HCT116 (cell line): ENCODE measurements at regions not wholly inside any gene's neighbourhood (a gene's known extent, or its start where the extent isn't known, plus 50 kb on each side); places are given as distances from the start of the nearest gene placed in this dataset.

Source experiments
- ATAC-seq: fragments of 200-7000 bp; cut with Tn5 transposase; 2 replicates; pipeline ENCODE4 v1.9.1; 2020; ENCODE audit warnings: mild to moderate bottlenecking, moderate library complexity
- BruUV-seq: library from RNA; stranded (reverse); fragments of 400-500 nt; replicated peaks from 2 replicates; lab custom pipeline; 2021; lab: Mats Ljungman, UMichigan
- CTCF ChIA-PET: fragments of 300-600 bp; sonication (Branson Sonifier 250); formaldehyde crosslinking; loops from one replicate; lab custom pipeline; 2021; ENCODE audit warnings: antibody characterized with exemption; lab: Charles Lee
- POLR2A ChIA-PET: fragments of 300-600, 350-600 bp; sonication (Branson Sonifier 250); formaldehyde crosslinking; loops from one replicate; lab custom pipeline; 2021; ENCODE audit warnings: antibody characterized with exemption; lab: Charles Lee
- RAD21 ChIA-PET, 2 experiments: fragments of 300-600 bp; sonication (Branson Sonifier 250); formaldehyde crosslinking; loops; one replicate each; lab custom pipeline; 2023; ENCODE audit warnings: low total read pairs in 2 of 2; ENCODE audit not compliant: uncharacterized antibody in 2 of 2, unreplicated experiment in 2 of 2, low non-redundant PET in 1 of 2; lab: Charles Lee
- DNase-seq: peaks from one replicate; pipeline ENCODE4 v3.0.0-alpha.2; 2010; ENCODE audit warnings: low read depth, low spot score
- H2AFZ ChIP-seq: fragments of 200-600 bp; shearing (Covaris generic), sonication (generic); 2 replicates; pipeline ENCODE4 v1.6.1; 2017; ENCODE audit warnings: low read depth, mixed run types, mixed read lengths, antibody characterized with exemption, low read length; ENCODE audit not compliant: poor library complexity, severe bottlenecking
- H3K27ac ChIP-seq: 2 replicates; pipeline ENCODE4 v1.5.1; 2012; ENCODE audit warnings: low read depth, low read length
- H3K27me3 ChIP-seq: fragments of 200-600 bp; sonication (generic); 2 replicates; pipeline ENCODE4 v1.6.1; 2016; ENCODE audit warnings: mixed run types, low read length, mixed read lengths; ENCODE audit not compliant: insufficient read depth
- H3K36me3 ChIP-seq, 2 experiments: fragments of 200-500 bp in 1 of 2; fragments of 200-600 bp in 1 of 2; sonication (Bioruptor generic) in 1 of 2; sonication (generic) in 1 of 2; 2 replicates each; pipeline versions ENCODE4 v1.5.1 to v1.6.1; 2014 to 2016; ENCODE audit warnings: low read length in 2 of 2, inconsistent platforms in 1 of 2, mixed read lengths in 1 of 2, mixed run types in 1 of 2; ENCODE audit not compliant: insufficient read depth in 2 of 2, control insufficient read depth in 1 of 2
- H3K4me1 ChIP-seq, 2 experiments: fragments of 200-600 bp in 1 of 2; sonication (generic) in 1 of 2; 2 replicates each; pipeline versions ENCODE4 v1.5.1 to v1.6.1; 2012 to 2017; ENCODE audit warnings: low read length in 2 of 2, inconsistent platforms in 1 of 2, mild to moderate bottlenecking in 1 of 2, mixed read lengths in 1 of 2, mixed run types in 1 of 2, moderate library complexity in 1 of 2; ENCODE audit not compliant: insufficient read depth in 2 of 2, control insufficient read depth in 1 of 2
- H3K4me2 ChIP-seq: fragments of 200-600 bp; sonication (generic); 2 replicates; pipeline ENCODE4 v1.6.1; 2017; ENCODE audit warnings: mixed run types, low read length, mixed read lengths
- H3K4me3 ChIP-seq, 2 experiments: fragments of 200-600 bp in 1 of 2; sonication (generic) in 1 of 2; replicated peaks in 1 of 2; 2 replicates each; pipeline ENCODE4 v1.5.1; 2011 to 2016; ENCODE audit warnings: low read length in 2 of 2, control low read depth in 1 of 2, low read depth in 1 of 2, mild to moderate bottlenecking in 1 of 2, mixed read lengths in 1 of 2, mixed run types in 1 of 2
- H3K79me2 ChIP-seq: fragments of 200-600 bp; sonication (generic); 2 replicates; pipeline ENCODE4 v1.6.1; 2017; ENCODE audit warnings: mild to moderate bottlenecking, mixed run types, low read length, moderate library complexity, mixed read lengths; ENCODE audit not compliant: insufficient read depth
- H3K9ac ChIP-seq: fragments of 200-600 bp; sonication (generic); 2 replicates; pipeline ENCODE4 v1.6.1; 2016; ENCODE audit warnings: low read length, mixed read lengths
- H3K9me2 ChIP-seq: fragments of 200-600 bp; sonication (generic), shearing (Covaris generic); 2 replicates; pipeline ENCODE4 v1.6.1; 2017; ENCODE audit warnings: mixed run types, mild to moderate bottlenecking, moderate library complexity; ENCODE audit not compliant: insufficient read depth
- H3K9me3 ChIP-seq, 2 experiments: fragments of 200-500 bp in 1 of 2; fragments of 200-600 bp in 1 of 2; sonication (Bioruptor generic) in 1 of 2; sonication (generic) in 1 of 2; 2 replicates each; pipeline ENCODE4 v1.6.1; 2014 to 2017; ENCODE audit warnings: low read length in 2 of 2, mixed read lengths in 2 of 2, inconsistent platforms in 1 of 2, low read depth in 1 of 2, mild to moderate bottlenecking in 1 of 2, mixed run types in 1 of 2, moderate library complexity in 1 of 2; ENCODE audit not compliant: control insufficient read depth in 1 of 2, insufficient read depth in 1 of 2
- H4K20me1 ChIP-seq: fragments of 200-600 bp; sonication (generic), shearing (Covaris generic); 2 replicates; pipeline ENCODE4 v1.6.1; 2017; ENCODE audit warnings: mixed run types, mild to moderate bottlenecking, moderate library complexity; ENCODE audit not compliant: insufficient read depth
- CBX3 ChIP-seq: IDR thresholded peaks from 2 replicates; pipeline ENCODE4 v1.6.1; 2012; ENCODE audit warnings: low read depth
- EGR1 ChIP-seq: IDR thresholded peaks from 2 replicates; pipeline ENCODE4 v1.6.1; 2012; ENCODE audit warnings: low read depth
- ELF1 ChIP-seq: IDR thresholded peaks from 2 replicates; pipeline ENCODE4 v1.6.1; 2012; ENCODE audit warnings: low read depth, borderline replicate concordance
- EZH2 ChIP-seq: fragments of 200-600 bp; sonication (generic); IDR thresholded peaks from 2 replicates; pipeline ENCODE4 v1.6.1; 2017; ENCODE audit warnings: antibody characterized with exemption, mixed run types
- MAX ChIP-seq: IDR thresholded peaks from 2 replicates; pipeline ENCODE4 v1.6.1; 2012
- POLR2A ChIP-seq: IDR thresholded peaks from 2 replicates; pipeline ENCODE4 v1.7.0; 2011; ENCODE audit warnings: borderline replicate concordance; ENCODE audit not compliant: insufficient read depth, insufficient read length; ENCODE audit errors: extremely low read depth
- POLR2AphosphoS5 ChIP-seq: IDR thresholded peaks from 2 replicates; pipeline ENCODE4 v1.6.1; 2011; ENCODE audit warnings: mild to moderate bottlenecking, low read depth, low read length, moderate library complexity
- RAD21 ChIP-seq: IDR thresholded peaks from 2 replicates; pipeline ENCODE4 v1.6.1; 2012; ENCODE audit warnings: low read depth, mild to moderate bottlenecking
- SIN3A ChIP-seq: IDR thresholded peaks from 2 replicates; pipeline ENCODE4 v1.6.1; 2012; ENCODE audit warnings: low read depth
- SP1 ChIP-seq: IDR thresholded peaks from 2 replicates; pipeline ENCODE4 v1.6.1; 2012; ENCODE audit warnings: low read depth
- TCF7L2 ChIP-seq: IDR thresholded peaks from 2 replicates; pipeline ENCODE4 v1.7.0; 2011; ENCODE audit warnings: borderline replicate concordance, inconsistent platforms; ENCODE audit not compliant: insufficient read depth, insufficient read length; ENCODE audit errors: extremely low read depth
- ZFX ChIP-seq: fragments of 450-650 bp; IDR thresholded peaks from 2 replicates; pipeline ENCODE4 v1.6.1; 2017
- ZNF274 ChIP-seq: fragments of 200-500 bp; sonication (Bioruptor generic); IDR thresholded peaks from 2 replicates; pipeline ENCODE4 v1.6.1; 2014; ENCODE audit warnings: mild to moderate bottlenecking, low read depth, low read length, inconsistent platforms
- intact Hi-C: fragments of 100-400 bp; cut with micrococcal nuclease; formaldehyde crosslinking; loops from 2 replicates; pipeline ENCODE4 v1.10.0; 2022
- TF ChIP-seq, protein P1 (sequence below), 3 experiments: fragments of 200-600 bp in 1 of 3; sonication (generic) in 1 of 3; IDR thresholded peaks in 2 of 3; conservative IDR thresholded peaks in 1 of 3; 2 replicates each; pipeline ENCODE4 v1.5.1; 2012 to 2017; ENCODE audit warnings: low read depth in 2 of 3, low read length in 2 of 3, antibody characterized with exemption in 1 of 3, borderline replicate concordance in 1 of 3, control low read depth in 1 of 3, mild to moderate bottlenecking in 1 of 3, mixed read lengths in 1 of 3, mixed run types in 1 of 3, moderate library complexity in 1 of 3; ENCODE audit not compliant: insufficient read depth in 1 of 3

GRCh38 chr1:244162786-244163530 lies 111.9 kb downstream of the ZBTB18 start:
- TF ChIP-seq, protein P1, sequence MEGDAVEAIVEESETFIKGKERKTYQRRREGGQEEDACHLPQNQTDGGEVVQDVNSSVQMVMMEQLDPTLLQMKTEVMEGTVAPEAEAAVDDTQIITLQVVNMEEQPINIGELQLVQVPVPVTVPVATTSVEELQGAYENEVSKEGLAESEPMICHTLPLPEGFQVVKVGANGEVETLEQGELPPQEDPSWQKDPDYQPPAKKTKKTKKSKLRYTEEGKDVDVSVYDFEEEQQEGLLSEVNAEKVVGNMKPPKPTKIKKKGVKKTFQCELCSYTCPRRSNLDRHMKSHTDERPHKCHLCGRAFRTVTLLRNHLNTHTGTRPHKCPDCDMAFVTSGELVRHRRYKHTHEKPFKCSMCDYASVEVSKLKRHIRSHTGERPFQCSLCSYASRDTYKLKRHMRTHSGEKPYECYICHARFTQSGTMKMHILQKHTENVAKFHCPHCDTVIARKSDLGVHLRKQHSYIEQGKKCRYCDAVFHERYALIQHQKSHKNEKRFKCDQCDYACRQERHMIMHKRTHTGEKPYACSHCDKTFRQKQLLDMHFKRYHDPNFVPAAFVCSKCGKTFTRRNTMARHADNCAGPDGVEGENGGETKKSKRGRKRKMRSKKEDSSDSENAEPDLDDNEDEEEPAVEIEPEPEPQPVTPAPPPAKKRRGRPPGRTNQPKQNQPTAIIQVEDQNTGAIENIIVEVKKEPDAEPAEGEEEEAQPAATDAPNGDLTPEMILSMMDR (IDR thresholded peaks at IDR 0.05 in 2 of 3, conservative IDR thresholded peaks at IDR 0.05 in 1 of 3; ENCODE audit: borderline replicate concordance in 1 of 3, insufficient read depth in 1 of 3, low read depth in 2 of 3, low read length in 2 of 3): no peak
- TF ChIP-seq, all 23 proteins: peak for 0
- Histone ChIP-seq H3K4me3 (no peak overlapping the region), H2AFZ (peak overlapping the region; percentile 86), H3K36me3 (no peaks in the 10 kb centered on the region), H3K9me3 (no peaks in the 10 kb centered on the region), H4K20me1 (no peaks in the 10 kb centered on the region), H3K27me3 (no peaks in the 10 kb centered on the region), H3K79me2 (no peaks in the 10 kb centered on the region), H3K9ac (no peak overlapping the region), H3K9me2 (no peaks in the 10 kb centered on the region), H3K4me1 (peaks cover 13 to 24% of the 10 kb centered on the region in 2 experiments), H3K27ac (peak overlapping the region; percentile 71; the same call in 1 of the 2 replicates), H3K4me2 (peak overlapping the region; percentile 82)
- intact Hi-C loops: no loop called here
- POLR2A ChIA-PET: no interaction called here
- no TSS peak for BruUV-seq
- DNase-seq: no peak
- CTCF ChIA-PET: no interaction called here
- RAD21 ChIA-PET: no interaction called here
- no peak for ATAC-seq

GRCh38 chr1:244163861-244164510 lies 112.9 kb downstream of the ZBTB18 start:
- ChIA-PET POLR2A (interaction anchor here (0.6 to 1.4 kb wide), 2 partner anchors 10 to 16 kb away, joined by 3 to 4 read pairs; no protein-coding TSS in a partner anchor), CTCF (no interaction called here), RAD21 (no interaction called here)
- Histone ChIP-seq H2AFZ (peak overlapping the region; percentile 86), H3K27me3 (no peaks in the 10 kb centered on the region), H4K20me1 (no peaks in the 10 kb centered on the region), H3K4me2 (peak overlapping the region; percentile 82), H3K27ac (peak overlapping the region; percentile 71), H3K36me3 (no peaks in the 10 kb centered on the region), H3K9me3 (no peaks in the 10 kb centered on the region), H3K4me1 (peaks cover 13 to 24% of the 10 kb centered on the region in 2 experiments), H3K79me2 (no peaks in the 10 kb centered on the region), H3K9ac (peak overlapping the region; percentile 49), H3K9me2 (no peaks in the 10 kb centered on the region), H3K4me3 (peak overlapping the region; percentile 11 to 45; a peak in 3 of 4 replicates)
- ATAC-seq (peak; percentile 93), DNase-seq (peak; percentile 83)
- intact Hi-C loops: loop anchor here (2.0 kb wide), 1 partner anchor 47 kb away; no protein-coding TSS in a partner anchor
- no TSS peak for BruUV-seq
- TF ChIP-seq ZNF274 (no peak), RAD21 (peak; percentile 12; the same call in 1 of the 2 replicates), MAX (peak; percentile 53; the same call in 1 of the 2 replicates), TCF7L2 (no peak), ELF1 (no peak; the same call in 1 of the 2 replicates), EZH2 (no peak), SP1 (peak; percentile 85), EGR1 (no peak), POLR2A (no peak), ZFX (no peak), SIN3A (no peak), POLR2AphosphoS5 (no peak), CBX3 (peak; percentile 81)
- TF ChIP-seq, protein P1 (IDR thresholded peaks at IDR 0.05 in 2 of 3, conservative IDR thresholded peaks at IDR 0.05 in 1 of 3; ENCODE audit: borderline replicate concordance in 1 of 3, insufficient read depth in 1 of 3, low read depth in 2 of 3, low read length in 2 of 3): no peak
